DND-41 (cell line): ENCODE measurements at regions not wholly inside any gene's neighbourhood (a gene's known extent, or its start where the extent isn't known, plus 50 kb on each side); places are given as distances from the start of the nearest gene placed in this dataset.
"Not testable (repeated sequence)": the region's sequence is repeated elsewhere in the genome, so short reads cannot be mapped to it uniquely, and the experiment has no call there.

Experiments used
- ATAC-seq: fragments of 200-7000 bp; cut with Tn5 transposase; 3 replicates; pipeline ENCODE4 v1.9.1; 2021; ENCODE audit warnings: low read depth; ENCODE audit not compliant: insufficient read depth
- DNase-seq: peaks from one replicate; pipeline ENCODE4 v3.0.0-alpha.2; 2020
- H2AFZ ChIP-seq: 2 replicates; pipeline ENCODE4 v1.6.0; 2012; ENCODE audit warnings: low read depth, low read length
- H3K27ac ChIP-seq: 2 replicates; pipeline ENCODE4 v1.5.1; 2012; ENCODE audit warnings: low read length, inconsistent platforms
- H3K27me3 ChIP-seq: fragments of 200-600 bp; sonication (generic); 2 replicates; pipeline ENCODE4 v1.6.0; 2012; ENCODE audit warnings: low read length, mild to moderate bottlenecking, inconsistent platforms; ENCODE audit not compliant: insufficient read depth, poor library complexity
- H3K36me3 ChIP-seq: 2 replicates; pipeline ENCODE4 v1.5.1; 2012; ENCODE audit warnings: low read length, inconsistent platforms; ENCODE audit not compliant: insufficient read depth
- H3K4me1 ChIP-seq: 2 replicates; pipeline ENCODE4 v1.5.1; 2012; ENCODE audit warnings: mild to moderate bottlenecking, low read length; ENCODE audit not compliant: insufficient read depth
- H3K4me2 ChIP-seq: 2 replicates; pipeline ENCODE4 v1.6.0; 2012; ENCODE audit warnings: mild to moderate bottlenecking, moderate library complexity, low read length, inconsistent platforms; ENCODE audit not compliant: insufficient read depth
- H3K4me3 ChIP-seq, 2 experiments: fragments of 200-600 bp in 1 of 2; shearing (Covaris generic) in 1 of 2; 2 replicates each; pipeline ENCODE4 v1.5.1; 2012 to 2016; ENCODE audit warnings: inconsistent platforms in 2 of 2, low read length in 2 of 2, mild to moderate bottlenecking in 2 of 2, low read depth in 1 of 2, moderate library complexity in 1 of 2
- H3K79me2 ChIP-seq: 2 replicates; pipeline ENCODE4 v1.6.0; 2012; ENCODE audit warnings: low read length, inconsistent platforms; ENCODE audit not compliant: insufficient read depth
- H3K9ac ChIP-seq: 2 replicates; pipeline ENCODE4 v1.6.0; 2012; ENCODE audit warnings: low read depth, mild to moderate bottlenecking, inconsistent platforms, low read length, moderate library complexity
- H3K9me3 ChIP-seq: 2 replicates; pipeline ENCODE4 v1.5.1; 2012; ENCODE audit warnings: low read length, moderate library complexity, mild to moderate bottlenecking, inconsistent platforms; ENCODE audit not compliant: insufficient read depth, severe bottlenecking
- H4K20me1 ChIP-seq: 2 replicates; pipeline ENCODE4 v1.6.0; 2012; ENCODE audit warnings: low read length; ENCODE audit not compliant: insufficient read depth
- CTCF ChIP-seq: IDR thresholded peaks from 2 replicates; pipeline ENCODE4 v1.5.1; 2012; ENCODE audit warnings: borderline replicate concordance, low read length, moderate library complexity, mild to moderate bottlenecking; ENCODE audit not compliant: poor library complexity, severe bottlenecking; ENCODE audit errors: extremely low read depth
- EZH2 ChIP-seq: IDR thresholded peaks from 3 replicates; pipeline ENCODE4 v1.6.1; 2012; ENCODE audit warnings: borderline replicate concordance, low read depth, mild to moderate bottlenecking, moderate library complexity, low read length, inconsistent platforms; ENCODE audit not compliant: severe bottlenecking

- Histone ChIP-seq H3K4me2 (no peak overlapping the region), H4K20me1 (no peaks in the 10 kb centered on the region), H3K4me1 (no peaks in the 10 kb centered on the region), H3K27me3 (no peaks in the 10 kb centered on the region), H3K79me2 (no peaks in the 10 kb centered on the region), H3K9me3 (no peaks in the 10 kb centered on the region), H3K4me3 (no peak overlapping the region), H3K9ac (no peak overlapping the region), H2AFZ (no peak overlapping the region), H3K27ac (no peak overlapping the region), H3K36me3 (no peaks in the 10 kb centered on the region)
- no peak for TF ChIP-seq EZH2
- no peak for TF ChIP-seq CTCF
- no peak for DNase-seq
- no peak for ATAC-seq
Measured at GRCh38 chr11:16527525-16528246, 171.3 kb upstream of the SOX6 start.

GRCh38 chr11:16526947-16527346, 170.6 kb upstream of the SOX6 start:
- TF ChIP-seq CTCF (no peak), EZH2 (no peak)
- no peaks in the 10 kb centered on the region for H3K36me3 ChIP-seq
- H2AFZ ChIP-seq = no peak overlapping the region
- H3K9me3 ChIP-seq = no peaks in the 10 kb centered on the region
- no peaks in the 10 kb centered on the region for H3K4me1 ChIP-seq
- no peak overlapping the region for H3K9ac ChIP-seq
- no peaks in the 10 kb centered on the region for H4K20me1 ChIP-seq
- H3K79me2 ChIP-seq = no peaks in the 10 kb centered on the region
- ATAC-seq (no peak), DNase-seq (no peak)
- H3K27ac ChIP-seq = no peak overlapping the region
- no peak overlapping the region for H3K4me2 ChIP-seq
- H3K27me3 ChIP-seq = no peaks in the 10 kb centered on the region
- no peak overlapping the region for H3K4me3 ChIP-seq

- not testable (repeated sequence) for H3K79me2 ChIP-seq, H3K9ac ChIP-seq, ATAC-seq, H3K4me1 ChIP-seq, H3K36me3 ChIP-seq, H3K27me3 ChIP-seq, H2AFZ ChIP-seq, DNase-seq, H3K4me2 ChIP-seq, H3K9me3 ChIP-seq, H4K20me1 ChIP-seq, H3K4me3 ChIP-seq, H3K27ac ChIP-seq
Measured at GRCh38 chr11:16520713-16521112, 164.4 kb upstream of the SOX6 start.

GRCh38 chr11:16512899-16513241, 156.5 kb upstream of the SOX6 start:
- Histone ChIP-seq H3K27me3 (no peaks in the 10 kb centered on the region), H4K20me1 (no peaks in the 10 kb centered on the region), H3K36me3 (no peaks in the 10 kb centered on the region), H3K4me2 (no peak overlapping the region), H3K9ac (no peak overlapping the region), H3K4me1 (no peaks in the 10 kb centered on the region), H3K79me2 (no peaks in the 10 kb centered on the region), H3K27ac (no peak overlapping the region), H3K4me3 (no peak overlapping the region), H3K9me3 (no peaks in the 10 kb centered on the region), H2AFZ (no peak overlapping the region)
- no peak for DNase-seq
- TF ChIP-seq EZH2 = no peak
- no peak for TF ChIP-seq CTCF
- no peak for ATAC-seq
